Nucleus accumbens (tissue), 56 donors: ENCODE measurements at regions not wholly inside any gene's neighbourhood (a gene's known extent, or its start where the extent isn't known, plus 50 kb on each side); places are given as distances from the start of the nearest gene placed in this dataset.
A peak's percentile ranks its signal among the peaks of the same experiment; 100 is the strongest.

Experiments used
- DNase-seq, 56 donors: peaks; one replicate each; lab custom pipeline; 2025; lab: John Stamatoyannopoulos, UW

DNA sequence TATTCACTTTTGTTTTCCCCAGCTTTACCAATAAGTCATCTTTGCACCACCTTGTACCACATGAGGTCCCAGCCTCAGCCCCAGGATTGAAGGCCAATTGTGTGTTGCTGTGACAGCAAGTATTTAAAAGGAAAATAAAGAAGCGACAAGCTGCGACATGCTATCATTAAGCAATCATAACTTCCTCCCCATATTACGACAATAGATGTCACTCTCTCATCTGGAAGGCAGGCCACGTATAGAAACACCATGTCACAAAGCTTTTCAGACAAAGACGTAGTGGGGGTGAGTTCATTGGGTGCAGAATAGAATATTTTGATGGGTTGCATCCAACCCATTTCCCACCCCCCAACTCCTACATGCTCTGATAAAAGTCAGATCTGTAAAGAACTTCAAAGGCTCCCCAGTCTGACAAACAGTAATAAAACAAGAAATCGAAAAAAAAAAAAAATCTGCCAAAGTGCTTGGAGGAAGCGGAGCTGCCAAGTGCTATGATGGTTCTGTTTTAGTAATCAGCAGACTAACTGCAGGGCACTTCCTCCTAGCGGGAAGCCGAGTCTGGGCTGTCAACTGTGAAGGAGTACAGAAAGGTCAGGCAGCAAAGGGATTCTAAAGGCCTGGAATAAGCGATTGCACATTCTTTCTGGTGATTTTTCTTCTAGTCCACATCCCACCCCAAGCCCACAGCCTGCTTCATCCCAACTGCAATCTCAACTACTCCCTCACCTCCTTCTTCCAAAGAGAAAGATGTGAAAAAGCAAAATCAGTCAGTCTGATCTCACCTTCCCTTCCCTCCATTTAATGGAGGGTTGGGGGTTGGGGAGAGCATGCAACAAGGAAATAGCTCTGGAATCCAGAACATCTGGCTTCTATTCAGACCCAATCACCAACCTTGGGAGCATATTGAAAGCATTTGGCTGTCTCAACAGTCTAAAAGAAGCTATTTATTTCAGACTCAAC lies 131.4 kb upstream of the UBASH3B start:
- no peak for DNase-seq

DNA sequence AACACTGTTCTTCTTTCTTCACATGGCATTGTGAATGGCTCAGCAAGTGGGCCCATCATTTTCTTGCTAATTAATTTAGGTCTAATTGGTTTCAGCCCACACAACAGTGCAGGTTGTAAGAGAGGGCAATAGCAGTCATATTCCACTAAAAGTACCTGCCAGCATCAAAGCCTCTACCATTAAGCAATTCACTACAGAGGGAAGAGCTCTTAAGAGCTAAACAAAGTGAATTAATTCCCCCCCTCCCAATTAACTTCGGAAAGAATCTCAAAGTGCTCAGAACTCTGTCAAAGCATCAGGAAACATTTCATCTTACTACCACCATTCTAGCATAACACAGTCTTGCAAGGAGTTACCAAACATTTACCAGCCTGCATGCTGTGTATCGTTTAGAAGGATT lies 133.9 kb upstream of the UBASH3B start:
- DNase-seq, result no peak

DNA sequence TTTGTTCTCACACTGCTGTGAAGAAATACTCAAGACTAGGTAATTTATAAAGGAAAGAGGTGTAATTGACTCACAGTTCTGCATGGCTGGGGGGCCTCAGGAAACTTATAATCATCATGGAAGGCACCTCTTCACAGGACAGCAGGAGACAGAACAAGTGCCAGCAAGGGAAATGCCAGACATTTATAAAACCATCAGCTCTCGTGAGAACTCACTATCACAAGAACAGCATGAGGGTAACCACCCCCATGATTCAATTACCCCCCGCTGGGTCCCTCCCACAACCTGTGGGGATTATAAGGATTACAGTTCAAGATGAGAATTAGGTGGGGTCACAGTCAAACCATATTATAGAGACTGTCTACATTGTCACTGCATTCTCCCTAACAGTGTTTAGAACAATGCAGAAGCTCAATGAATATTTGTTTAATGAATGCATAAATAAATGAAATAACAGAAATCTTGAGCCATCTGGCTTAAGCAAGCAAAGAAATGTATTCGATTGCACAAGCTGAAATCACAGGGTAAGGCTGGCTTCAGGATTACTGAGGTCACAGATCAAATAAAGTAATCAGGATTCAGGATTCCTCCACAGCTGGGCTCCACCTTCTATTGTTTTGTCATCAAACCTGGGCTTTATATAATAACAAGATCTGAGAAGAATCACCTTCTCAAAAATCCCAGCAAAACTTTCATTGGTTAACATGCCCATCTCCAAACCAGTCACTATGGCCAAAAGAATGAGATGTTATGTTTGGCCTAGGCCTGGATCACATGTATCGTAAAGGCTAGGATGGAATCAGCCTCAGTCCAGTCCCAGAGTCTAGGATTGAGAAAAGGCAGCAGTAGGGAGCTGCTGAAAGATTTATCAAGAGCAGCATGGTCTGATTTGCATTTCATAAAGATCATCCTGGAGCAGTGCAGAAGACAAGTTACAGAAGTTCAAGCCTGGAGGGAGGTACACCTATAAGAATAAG lies 137.8 kb upstream of the UBASH3B start:
- no peak for DNase-seq

DNA sequence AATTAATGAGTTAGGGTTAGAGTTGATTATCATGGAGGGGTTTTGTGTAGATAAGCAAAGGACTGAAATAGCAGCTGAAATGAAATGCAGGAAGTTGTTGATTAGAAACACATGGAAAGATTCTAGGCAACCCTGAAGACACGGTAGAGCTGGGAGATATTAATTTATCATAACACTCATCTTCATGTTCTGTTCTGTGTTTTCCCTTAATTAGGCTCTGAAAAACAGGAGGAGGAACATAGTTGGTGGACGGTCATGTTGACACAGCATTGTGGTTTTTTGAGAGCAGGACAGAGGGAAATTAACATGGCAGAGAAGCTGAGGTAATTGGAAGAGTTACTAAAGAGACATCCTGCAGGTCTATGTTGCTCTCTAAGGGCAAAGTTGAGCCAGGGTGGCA lies 138.8 kb upstream of the UBASH3B start:
- DNase-seq, result no peak

DNA sequence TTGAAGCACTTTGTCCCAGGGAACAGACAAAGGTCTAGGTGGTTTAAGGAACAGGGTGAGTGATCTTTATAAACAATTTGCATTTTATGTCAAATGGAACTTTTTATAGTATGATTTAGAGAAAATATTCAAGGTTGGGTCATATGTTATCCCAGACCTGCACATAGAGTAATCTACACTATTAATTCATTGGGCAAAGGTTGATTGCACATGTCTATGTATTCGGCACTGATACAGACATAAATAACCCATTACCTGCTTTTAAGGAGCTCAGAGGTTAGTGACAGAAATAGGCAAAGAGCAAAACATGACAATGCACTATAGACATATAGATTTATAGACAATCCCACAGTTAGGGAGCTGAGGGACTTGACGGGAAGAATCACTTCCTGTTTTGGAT lies 141.5 kb upstream of the UBASH3B start:
- no peak for DNase-seq

DNA sequence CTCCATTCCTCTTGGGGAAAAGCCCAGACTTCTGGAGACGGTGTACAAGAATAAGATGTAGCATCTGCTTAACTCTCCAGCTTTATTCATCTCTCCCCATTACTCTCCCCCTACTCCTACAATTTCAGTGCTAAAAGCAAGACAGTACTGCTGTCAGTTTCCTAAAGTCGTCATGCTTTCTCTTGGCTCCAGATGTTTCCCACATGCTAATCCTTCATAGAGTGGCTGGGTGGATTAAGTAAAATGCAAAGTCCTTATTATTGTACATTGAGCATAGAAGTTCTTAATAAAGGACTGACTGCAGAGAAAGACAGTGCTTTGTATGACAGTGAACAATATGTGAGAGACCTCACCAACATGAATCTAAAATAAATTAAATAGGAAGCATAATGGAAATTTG lies 142.2 kb upstream of the UBASH3B start:
- DNase-seq, result no peak

DNA sequence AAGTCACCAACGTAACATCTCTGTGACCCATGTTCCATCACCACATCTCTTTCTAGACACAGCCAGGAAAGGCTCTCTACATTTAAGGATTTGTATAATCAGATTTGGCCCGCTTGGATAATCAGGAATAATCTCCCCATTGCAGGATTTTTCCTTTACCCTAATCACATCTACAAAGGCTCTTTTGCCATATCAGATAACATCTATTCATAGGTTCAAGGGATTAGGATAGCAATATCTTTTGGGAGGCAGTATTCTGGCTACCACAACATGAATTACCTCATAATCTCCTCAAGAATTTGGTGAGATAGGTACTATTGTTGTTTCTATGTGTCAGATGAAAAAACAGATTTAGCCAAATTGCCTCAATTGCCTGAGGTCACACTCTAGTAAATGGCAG lies 142.8 kb upstream of the UBASH3B start:
- no peak for DNase-seq

DNA sequence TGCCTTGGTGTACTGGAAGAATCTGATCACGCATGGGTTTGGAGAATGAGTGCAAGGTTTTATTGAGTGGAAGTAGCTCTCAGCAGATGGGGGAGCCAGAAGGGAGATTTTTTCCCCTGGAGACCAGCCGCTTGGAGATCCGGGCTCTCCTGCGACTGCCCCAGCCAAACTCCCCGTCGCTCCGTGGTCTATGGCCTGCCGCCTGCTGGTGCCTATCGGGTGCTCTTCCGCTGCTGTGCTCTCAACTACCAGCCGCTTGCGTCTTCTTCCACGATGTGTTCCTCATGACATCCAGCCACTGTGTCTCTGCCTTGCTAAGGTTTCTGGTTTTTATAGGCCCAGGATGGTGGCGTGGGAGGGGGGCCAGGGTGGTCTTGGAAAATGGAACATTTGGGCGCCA lies 145.6 kb upstream of the UBASH3B start:
- no peak for DNase-seq

DNA sequence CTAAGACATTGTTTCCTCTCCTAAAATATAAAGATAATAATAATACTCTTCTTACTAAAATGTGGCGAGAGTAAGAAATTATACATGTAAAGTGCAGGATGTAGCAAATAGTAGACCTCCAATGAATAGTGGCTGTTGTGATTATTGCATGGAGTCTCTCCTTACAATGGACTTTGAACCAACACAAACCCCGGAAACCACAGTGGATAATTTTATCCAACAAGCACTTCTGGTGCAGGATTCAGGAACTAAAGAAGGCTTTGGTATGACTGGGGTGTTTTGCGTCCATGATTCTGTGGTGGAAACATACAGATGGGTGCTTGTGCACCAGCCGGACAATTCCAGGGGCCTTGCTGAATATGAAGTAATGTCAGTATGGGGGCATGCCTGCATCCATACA lies 146.4 kb upstream of the UBASH3B start:
- no peak for DNase-seq

DNA sequence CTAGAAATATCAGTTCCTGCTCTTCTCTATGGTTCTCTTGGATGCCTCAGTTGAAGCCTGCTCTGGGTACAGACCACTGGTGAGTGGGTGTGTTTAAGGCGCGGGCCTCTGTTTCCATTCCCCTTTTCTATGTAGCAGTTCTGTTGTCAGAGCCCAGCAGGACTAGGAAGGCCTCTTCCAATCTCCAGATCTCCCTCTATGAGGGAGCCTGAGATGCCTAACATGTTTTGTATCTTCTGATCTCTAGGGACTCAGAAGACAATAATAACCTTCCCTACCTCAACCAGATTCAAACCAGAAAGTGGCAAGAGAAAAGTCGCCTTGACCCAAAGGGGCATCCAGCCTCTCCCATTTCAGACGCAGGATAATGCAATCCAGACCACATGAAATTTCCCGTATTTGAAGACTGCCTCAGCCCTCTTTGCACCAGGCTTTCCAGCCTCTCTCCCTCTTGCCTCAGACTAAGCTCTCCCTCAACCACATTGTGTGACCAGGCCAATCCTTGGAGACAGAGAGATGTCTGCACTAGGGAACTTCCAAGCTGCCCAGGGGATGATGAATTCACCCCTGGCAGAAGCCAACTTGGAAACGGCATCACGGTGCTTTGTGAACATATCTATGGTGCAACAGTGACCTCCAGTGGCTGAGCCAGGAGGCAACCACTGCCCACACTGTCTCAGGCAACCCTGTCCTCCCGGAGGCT lies 150.1 kb upstream of the UBASH3B start:
- peak in 55 of 56 donors; percentile 12 to 91 (median 73) for DNase-seq

DNA sequence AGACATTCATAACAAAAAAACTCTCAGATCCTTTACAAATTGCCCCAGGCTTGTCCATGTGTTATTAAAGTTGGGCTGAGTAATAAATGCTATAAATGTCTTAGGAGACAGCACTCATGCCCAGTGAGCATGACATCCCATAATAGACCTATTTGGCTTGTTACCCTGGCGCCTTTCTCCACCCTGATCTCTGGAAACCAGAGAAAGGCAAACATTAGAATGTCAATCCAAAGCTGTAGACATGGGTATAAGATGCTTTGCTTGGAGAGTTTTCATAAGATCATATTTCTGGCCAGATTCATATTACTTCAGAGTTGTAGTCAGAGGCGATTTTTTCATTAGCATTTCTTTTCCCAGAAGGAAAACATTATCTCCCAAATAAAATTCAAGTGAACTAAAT lies 161.3 kb upstream of the UBASH3B start:
- DNase-seq, result no peak

DNA sequence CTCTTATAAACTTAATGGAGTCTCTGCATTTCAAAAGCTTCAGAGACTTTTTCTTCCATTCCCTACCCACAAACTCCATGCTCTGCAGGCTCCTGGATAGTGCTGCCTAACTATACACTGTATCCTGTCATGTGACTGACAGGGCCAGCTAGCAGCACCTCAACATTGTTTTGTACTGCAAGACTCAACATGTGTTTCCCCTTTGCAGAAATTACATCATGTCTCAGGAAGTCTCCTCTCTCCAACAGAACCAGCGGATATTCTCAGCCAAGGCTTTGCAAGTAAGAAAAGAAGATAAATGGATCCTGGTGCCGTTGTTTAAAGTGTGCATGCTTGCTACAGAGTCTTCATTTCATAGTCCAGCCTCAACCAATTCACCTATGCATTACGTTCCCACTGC lies 164.0 kb upstream of the UBASH3B start:
- DNase-seq, result no peak

DNA sequence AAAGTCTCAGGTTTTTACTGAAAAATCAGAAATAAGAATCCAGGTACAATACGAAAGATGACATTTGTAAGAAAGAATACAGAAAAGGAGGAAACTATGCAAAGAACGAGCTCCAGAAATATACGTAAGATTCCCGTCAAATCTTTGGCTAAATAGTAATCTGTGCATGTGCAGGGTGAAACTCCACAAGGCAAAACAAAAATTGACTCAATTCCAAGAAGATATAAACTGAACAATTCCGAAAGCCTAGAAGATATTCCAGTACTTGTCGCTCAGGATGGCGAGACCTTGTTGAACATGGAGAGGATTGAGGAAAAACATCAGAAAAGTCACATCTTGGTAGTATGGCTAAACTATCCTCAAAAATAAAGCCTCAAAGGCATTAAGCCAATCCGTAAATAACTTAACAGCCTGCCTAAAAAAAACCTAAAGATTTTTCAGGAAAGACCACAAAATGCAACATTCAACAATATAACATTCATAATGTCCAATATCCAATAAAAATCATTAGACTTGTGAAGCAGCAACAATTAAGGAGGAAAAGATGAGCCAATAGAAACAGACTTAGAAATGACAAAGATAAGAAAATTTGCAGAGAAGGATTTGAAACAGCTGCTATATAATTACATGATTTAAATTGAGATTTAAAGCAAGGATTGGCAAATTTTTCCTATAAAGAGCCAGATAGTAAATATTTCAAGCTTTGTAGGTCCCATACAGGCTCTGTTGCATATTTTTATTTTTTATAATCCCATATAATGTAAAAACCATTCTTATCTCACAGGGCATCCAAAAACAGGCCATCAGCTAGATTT lies 166.4 kb upstream of the UBASH3B start:
- no peak for DNase-seq

DNA sequence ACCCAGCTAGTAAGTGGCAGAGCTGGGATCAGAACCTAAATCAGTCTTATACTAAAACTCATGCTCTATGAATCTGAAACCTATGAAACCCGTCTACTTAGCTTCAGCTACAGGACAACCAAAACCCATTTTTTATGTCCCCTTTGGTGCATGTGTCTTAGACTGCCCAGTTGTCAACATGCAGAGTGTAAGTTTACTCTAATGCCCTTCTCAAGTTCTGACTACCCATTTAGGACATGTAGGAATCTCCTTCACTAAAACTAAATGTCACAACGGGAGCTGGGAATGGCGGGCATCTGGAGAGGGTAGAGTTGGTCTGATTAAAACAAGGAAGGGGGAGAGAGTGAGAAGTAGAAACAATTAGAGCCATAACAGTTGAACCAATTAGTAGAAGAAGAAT lies 167.9 kb upstream of the UBASH3B start:
- DNase-seq, result no peak

DNA sequence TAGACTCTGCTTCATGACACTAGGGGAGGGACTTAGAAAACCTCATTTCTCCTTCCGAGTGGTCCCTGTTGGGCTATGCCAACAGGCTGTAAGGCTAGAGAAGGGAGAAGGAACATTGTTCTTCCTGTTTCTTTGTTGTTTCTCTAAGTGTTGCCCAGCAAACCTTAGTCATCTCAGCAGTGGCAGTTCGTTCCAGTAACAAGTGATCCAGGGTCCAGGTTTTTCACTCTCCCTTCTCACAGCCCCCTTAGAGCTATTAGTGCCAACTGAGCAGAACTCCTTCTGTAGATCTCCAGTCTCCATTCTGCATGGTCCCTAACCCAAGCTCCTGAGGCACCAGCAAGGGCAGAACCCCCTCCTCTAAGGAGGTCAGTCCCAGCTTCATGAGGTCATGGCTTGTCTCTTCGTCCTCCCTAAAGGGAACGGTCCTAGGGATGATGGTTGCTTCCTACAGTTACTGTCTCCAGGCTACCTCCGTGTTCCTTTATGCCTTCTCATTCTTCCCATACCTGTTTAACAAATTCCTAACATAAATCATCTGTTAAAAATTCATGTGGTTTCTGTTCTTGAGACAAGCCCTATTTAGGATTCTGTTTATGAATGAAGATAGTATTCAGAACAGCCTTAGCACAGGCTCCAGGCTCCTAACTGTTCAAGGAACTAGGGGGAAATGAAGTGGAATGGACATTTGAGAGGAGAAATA lies 168.6 kb upstream of the UBASH3B start:
- DNase-seq, result no peak

DNA sequence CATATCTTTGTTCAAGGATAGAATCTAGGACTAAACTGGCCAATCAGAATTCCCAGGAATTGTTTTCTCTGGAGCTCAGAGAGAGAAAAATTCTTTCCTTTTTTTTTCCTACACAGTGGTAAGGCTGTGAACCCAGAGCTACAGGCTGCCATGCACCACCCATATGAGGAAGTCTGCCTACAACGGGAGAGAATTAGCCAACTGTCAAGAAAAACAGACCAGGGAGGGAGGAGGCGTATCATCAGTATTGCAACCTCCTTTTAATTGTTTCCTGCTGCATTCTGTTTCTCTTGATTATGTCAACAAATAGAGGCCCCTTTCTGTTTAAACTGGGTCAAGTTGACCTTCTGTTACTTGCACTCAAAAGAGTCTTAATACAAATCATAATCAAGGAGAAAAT lies 176.5 kb upstream of the UBASH3B start:
- DNase-seq, result no peak

DNA sequence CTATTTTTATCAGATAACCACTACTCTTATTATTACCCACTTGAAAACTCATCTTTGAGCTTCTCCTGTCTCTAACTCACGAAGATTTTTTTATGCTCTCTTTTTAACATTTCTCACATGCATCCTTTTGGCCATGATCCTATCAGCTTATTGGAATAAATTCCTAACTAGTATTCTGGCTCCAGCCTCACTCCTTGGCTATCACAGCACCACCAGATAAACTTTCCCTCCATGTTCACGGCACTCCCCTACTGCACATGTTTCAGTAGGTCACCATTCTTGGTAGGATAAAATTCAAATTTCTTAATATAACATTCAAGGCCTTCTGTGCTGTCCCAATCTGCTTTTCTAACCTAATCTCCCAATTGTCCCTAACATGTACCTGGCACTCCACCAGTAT lies 186.6 kb upstream of the UBASH3B start:
- DNase-seq, result no peak

DNA sequence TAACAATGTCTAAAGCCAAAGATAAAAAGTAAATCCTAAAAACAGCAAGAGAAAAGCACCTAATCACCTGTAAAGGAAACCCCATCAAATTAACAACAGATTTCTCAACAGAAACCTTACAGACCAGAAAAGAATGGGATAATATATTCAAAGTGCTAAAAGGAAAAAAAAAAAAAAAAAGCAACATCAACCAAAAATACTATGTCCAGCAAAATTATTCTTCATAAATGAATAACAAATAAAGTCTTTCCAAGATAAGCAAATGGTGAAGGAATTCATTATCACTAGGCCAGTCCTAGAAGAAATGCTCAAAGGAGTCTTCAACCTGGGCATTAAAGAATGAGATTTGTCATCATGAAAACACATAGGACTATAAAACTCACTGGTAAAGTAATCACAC lies 192.0 kb upstream of the UBASH3B start:
- no peak for DNase-seq

DNA sequence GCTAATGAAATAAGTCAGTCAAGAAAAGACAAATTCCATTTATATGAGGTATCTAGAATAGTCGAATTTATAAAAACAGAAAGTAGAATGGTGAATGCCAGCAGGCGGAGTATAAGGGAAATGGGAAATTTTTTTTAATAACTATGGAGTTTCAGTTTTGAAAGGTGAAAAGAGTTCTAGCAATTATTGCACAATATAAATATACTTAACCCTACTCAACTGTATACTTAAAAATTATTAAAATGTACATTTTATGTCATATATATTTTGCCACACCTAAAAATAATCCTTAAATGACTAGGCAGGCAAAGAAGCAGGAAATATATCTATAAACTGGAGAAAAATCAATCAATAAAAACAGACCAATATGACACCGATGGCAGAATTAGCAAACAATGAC lies 196.5 kb upstream of the UBASH3B start:
- DNase-seq, result no peak
